Endothelial cell of umbilical vein (primary cell): ENCODE measurements at regions not wholly inside any gene's neighbourhood (a gene's known extent, or its start where the extent isn't known, plus 50 kb on each side); places are given as distances from the start of the nearest gene placed in this dataset.

Experiments used
- BruUV-seq: library from RNA; stranded (reverse); fragments of 400-500 nt; replicated peaks from 2 replicates; lab custom pipeline; 2021; lab: Mats Ljungman, UMichigan
- CTCF ChIA-PET: fragments of 300-600, 350-600 bp; sonication (Branson Sonifier 250); formaldehyde crosslinking; loops from one replicate; lab custom pipeline; 2021; ENCODE audit warnings: antibody characterized with exemption, inconsistent platforms; lab: Charles Lee
- POLR2A ChIA-PET: fragments of 300-600, 350-600 bp; sonication (Branson Sonifier 250); formaldehyde crosslinking; loops from one replicate; lab custom pipeline; 2021; ENCODE audit warnings: antibody characterized with exemption, inconsistent platforms; lab: Charles Lee
- DNase-seq: peaks from one replicate; pipeline ENCODE4 v3.0.0-alpha.2; 2011; ENCODE audit warnings: low read depth, low spot score
- FAIRE-seq: peaks from 2 replicates; lab custom pipeline; 2011; peaks lifted over from hg19 to GRCh38; lab: Jason Lieb, UNC
- H2AFZ ChIP-seq: 2 replicates; pipeline ENCODE4 v1.6.0; 2012; ENCODE audit warnings: low read depth, low read length, control low read depth, inconsistent platforms
- H3K27ac ChIP-seq: 2 replicates; pipeline ENCODE4 v1.5.1; 2011; ENCODE audit warnings: low read depth, mild to moderate bottlenecking, control low read depth, low read length, moderate library complexity; ENCODE audit not compliant: insufficient read depth
- H3K27me3 ChIP-seq, 2 experiments: 2 replicates each; pipeline versions ENCODE4 v1.6.0 to v1.6.1; 2011; ENCODE audit warnings: low read length in 2 of 2, mixed read lengths in 1 of 2; ENCODE audit not compliant: control insufficient read depth in 2 of 2, insufficient read depth in 2 of 2
- H3K36me3 ChIP-seq, 2 experiments: 2 replicates in 1 of 2; 3 replicates in 1 of 2; pipeline ENCODE4 v1.5.1; 2011; ENCODE audit warnings: low read length in 2 of 2, mild to moderate bottlenecking in 1 of 2, moderate library complexity in 1 of 2; ENCODE audit not compliant: control insufficient read depth in 2 of 2, insufficient read depth in 2 of 2; ENCODE audit errors: extremely low read depth in 1 of 2
- H3K4me1 ChIP-seq: 3 replicates; pipeline ENCODE4 v1.5.1; 2011; ENCODE audit warnings: mild to moderate bottlenecking, low read length; ENCODE audit not compliant: control insufficient read depth, insufficient read depth; ENCODE audit errors: extremely low read depth
- H3K4me2 ChIP-seq: 2 replicates; pipeline ENCODE4 v1.6.1; 2011; ENCODE audit warnings: low read length, control low read depth, mixed read lengths; ENCODE audit not compliant: insufficient read depth
- H3K4me3 ChIP-seq, 3 experiments: fragments of 200-600 bp in 1 of 3; sonication (generic), shearing (Covaris generic) in 1 of 3; replicated peaks in 1 of 3; 2 replicates each; pipeline ENCODE4 v1.5.1; 2011 to 2016; ENCODE audit warnings: control low read depth in 3 of 3, low read length in 3 of 3, mild to moderate bottlenecking in 2 of 3, inconsistent platforms in 1 of 3, low read depth in 1 of 3, moderate library complexity in 1 of 3; ENCODE audit not compliant: insufficient read depth in 1 of 3
- H3K79me2 ChIP-seq: 2 replicates; pipeline ENCODE4 v1.6.0; 2012; ENCODE audit warnings: low read length, inconsistent platforms; ENCODE audit not compliant: control insufficient read depth, insufficient read depth
- H3K9ac ChIP-seq: replicated peaks from 2 replicates; pipeline ENCODE3; 2011; ENCODE audit warnings: low read length, control low read depth; ENCODE audit not compliant: insufficient read depth; ENCODE audit errors: extremely low read depth
- H3K9me1 ChIP-seq: replicated peaks from 3 replicates; pipeline ENCODE4 v1.6.0; 2011; ENCODE audit warnings: mild to moderate bottlenecking, low read length; ENCODE audit not compliant: control insufficient read depth, insufficient read depth; ENCODE audit errors: extremely low read depth
- H3K9me3 ChIP-seq: replicated peaks from 2 replicates; pipeline ENCODE4 v1.5.1; 2012; ENCODE audit warnings: low read length, inconsistent platforms; ENCODE audit not compliant: control insufficient read depth, insufficient read depth
- H4K20me1 ChIP-seq: replicated peaks from 2 replicates; pipeline ENCODE3; 2011; ENCODE audit warnings: mild to moderate bottlenecking, low read length; ENCODE audit not compliant: control insufficient read depth, insufficient read depth; ENCODE audit errors: extremely low read depth
- CTCF ChIP-seq, 2 donors: IDR thresholded peaks; 1 replicate in 1 of 2; 2 replicates in 1 of 2; pipeline ENCODE4 v1.5.1; 2011; ENCODE audit warnings: low read length in 2 of 2, mild to moderate bottlenecking in 2 of 2, moderate library complexity in 2 of 2, control low read depth in 1 of 2, inconsistent platforms in 1 of 2, low read depth in 1 of 2; ENCODE audit not compliant: insufficient read depth in 1 of 2; ENCODE audit errors: extremely low read depth in 1 of 2
- EZH2 ChIP-seq: IDR thresholded peaks from 2 replicates; pipeline ENCODE4 v1.6.1; 2012; ENCODE audit warnings: borderline replicate concordance, low read depth, mild to moderate bottlenecking, moderate library complexity, low read length, inconsistent platforms; ENCODE audit not compliant: severe bottlenecking
- MAX ChIP-seq: IDR thresholded peaks from 2 replicates; pipeline ENCODE4 v1.6.1; 2011; ENCODE audit not compliant: insufficient read depth, insufficient read length
- MYC ChIP-seq: IDR thresholded peaks from one replicate; pipeline ENCODE4 v1.6.1; 2011; ENCODE audit warnings: mild to moderate bottlenecking, low read depth, low read length
- POLR2A ChIP-seq: IDR thresholded peaks from 2 replicates; pipeline ENCODE4 v1.6.1; 2012; ENCODE audit warnings: low read depth, mild to moderate bottlenecking, control low read depth, low read length
- POLR2AphosphoS5 ChIP-seq: IDR thresholded peaks from 2 replicates; pipeline ENCODE4 v1.6.1; 2012; ENCODE audit warnings: low read depth, mild to moderate bottlenecking, control low read depth, low read length, moderate library complexity; ENCODE audit not compliant: insufficient read depth
- dilution Hi-C: fragments of 300-500 bp; cut with MboI; formaldehyde crosslinking; loops from one replicate; pipeline ENCODE4 v1.15.0; 2019; ENCODE audit warnings: low sequenced_read_pairs; ENCODE audit not compliant: extremely low pct_ligation_motif_present
- intact Hi-C: fragments of 100-400 bp; cut with micrococcal nuclease; formaldehyde crosslinking; loops from one replicate; pipeline ENCODE4 v1.10.0; 2022

GRCh38 chr12:130280742-130281141 is 56.9 kb upstream of the PIWIL1 start:
- BruUV-seq = no TSS peak
- CTCF ChIA-PET = no interaction called here
- no peak overlapping the region for H2AFZ ChIP-seq
- no peaks in the 10 kb centered on the region for H3K27me3 ChIP-seq
- no peak for FAIRE-seq
- no peak overlapping the region for H3K4me3 ChIP-seq
- no peaks in the 10 kb centered on the region for H4K20me1 ChIP-seq
- no peaks in the 10 kb centered on the region for H3K9me1 ChIP-seq
- dilution Hi-C loops (no loop called here), intact Hi-C loops (no loop called here)
- no peak overlapping the region for H3K9ac ChIP-seq
- peaks cover 4% of the 10 kb centered on the region for H3K9me3 ChIP-seq
- no peaks in the 10 kb centered on the region for H3K36me3 ChIP-seq
- H3K79me2 ChIP-seq = no peaks in the 10 kb centered on the region
- no peak for DNase-seq
- no peak overlapping the region for H3K27ac ChIP-seq
- TF ChIP-seq CTCF (IDR thresholded peaks at IDR 0.05; ENCODE audit: extremely low read depth in 1 of 2, insufficient read depth in 1 of 2, low read depth in 1 of 2, low read length in 2 of 2) = no peak
- TF ChIP-seq MAX = no peak
- no peak for TF ChIP-seq POLR2AphosphoS5
- TF ChIP-seq POLR2A = no peak
- H3K4me1 ChIP-seq = no peaks in the 10 kb centered on the region
- POLR2A ChIA-PET = no interaction called here
- no peak overlapping the region for H3K4me2 ChIP-seq

- no peak for DNase-seq
- no peak overlapping the region for H3K4me2 ChIP-seq
- no peaks in the 10 kb centered on the region for H3K79me2 ChIP-seq
- H3K9me1 ChIP-seq = no peaks in the 10 kb centered on the region
- H3K36me3 ChIP-seq = no peaks in the 10 kb centered on the region
- FAIRE-seq = no peak
- peaks cover 4% of the 10 kb centered on the region for H3K9me3 ChIP-seq
- dilution Hi-C loops (no loop called here), intact Hi-C loops (no loop called here)
- H3K4me1 ChIP-seq = no peaks in the 10 kb centered on the region
- no peaks in the 10 kb centered on the region for H3K27me3 ChIP-seq
- H3K27ac ChIP-seq = no peak overlapping the region
- no peak overlapping the region for H3K4me3 ChIP-seq
- no TSS peak for BruUV-seq
- ChIA-PET POLR2A (no interaction called here), CTCF (no interaction called here)
- H3K9ac ChIP-seq = no peak overlapping the region
- TF ChIP-seq MYC (no peak), EZH2 (no peak), CTCF (IDR thresholded peaks at IDR 0.05; ENCODE audit: extremely low read depth in 1 of 2, insufficient read depth in 1 of 2, low read depth in 1 of 2, low read length in 2 of 2) (peak; percentile 23 to 41), POLR2AphosphoS5 (no peak)
- no peak overlapping the region for H2AFZ ChIP-seq
- H4K20me1 ChIP-seq = no peaks in the 10 kb centered on the region
Observed at GRCh38 chr12:130281153-130281799, 56.4 kb upstream of the PIWIL1 start.
